GM23338 (cell line): ENCODE measurements at regions not wholly inside any gene's neighbourhood (a gene's known extent, or its start where the extent isn't known, plus 50 kb on each side); places are given as distances from the start of the nearest gene placed in this dataset.

Source experiments
- ATAC-seq: fragments of 200-7000 bp; cut with Tn5 transposase; 3 replicates; pipeline ENCODE4 v1.9.1; 2020
- DNase-seq: peaks from one replicate; pipeline ENCODE4 v3.0.0-alpha.2; 2015; ENCODE audit warnings: low spot score
- H2AFZ ChIP-seq: fragments of 200-600 bp; sonication (generic); 2 replicates; pipeline ENCODE4 v1.8.0; 2016; ENCODE audit warnings: antibody characterized with exemption, mild to moderate bottlenecking, moderate library complexity
- H3F3A ChIP-seq: fragments of 200-600 bp; sonication (generic); replicated peaks from 2 replicates; pipeline ENCODE4 v1.8.0; 2017; ENCODE audit warnings: antibody characterized with exemption, mixed run types, low read depth
- H3K27ac ChIP-seq: fragments of 200-600 bp; sonication (generic); 2 replicates; pipeline ENCODE4 v1.6.1; 2016; ENCODE audit warnings: low read depth
- H3K27me3 ChIP-seq: fragments of 200-600 bp; sonication (generic); 2 replicates; pipeline ENCODE4 v1.8.0; 2016; ENCODE audit warnings: mild to moderate bottlenecking, mixed run types, moderate library complexity; ENCODE audit not compliant: insufficient read depth
- H3K36me3 ChIP-seq: fragments of 200-600 bp; sonication (generic); 2 replicates; pipeline ENCODE4 v1.8.0; 2016; ENCODE audit warnings: mild to moderate bottlenecking; ENCODE audit not compliant: insufficient read depth
- H3K4me1 ChIP-seq: fragments of 200-600 bp; sonication (generic); 2 replicates; pipeline ENCODE4 v1.8.0; 2016; ENCODE audit warnings: mild to moderate bottlenecking, moderate library complexity; ENCODE audit not compliant: insufficient read depth
- H3K4me2 ChIP-seq: fragments of 200-600 bp; sonication (generic); 2 replicates; pipeline ENCODE4 v1.7.1; 2017; ENCODE audit warnings: mixed run types
- H3K4me3 ChIP-seq: fragments of 200-600 bp; sonication (generic); 2 replicates; pipeline ENCODE4 v1.6.1; 2016; ENCODE audit warnings: mixed run types
- H3K79me2 ChIP-seq: fragments of 200-600 bp; sonication (generic); replicated peaks from 2 replicates; pipeline ENCODE4 v1.8.0; 2017; ENCODE audit warnings: mild to moderate bottlenecking; ENCODE audit not compliant: insufficient read depth
- H3K9me2 ChIP-seq: fragments of 200-600 bp; sonication (generic); 2 replicates; pipeline ENCODE4 v1.8.0; 2017; ENCODE audit not compliant: insufficient read depth
- H4K20me1 ChIP-seq: fragments of 200-600 bp; sonication (generic); replicated peaks from 2 replicates; pipeline ENCODE4 v1.8.0; 2017; ENCODE audit warnings: mild to moderate bottlenecking; ENCODE audit not compliant: insufficient read depth
- H3K27ac Mint-ChIP-seq: 2 replicates; pipeline ENCODE4 v1.8.0; 2020; ENCODE audit warnings: inconsistent platforms, mild to moderate bottlenecking, moderate library complexity, mixed read lengths
- H3K27me3 Mint-ChIP-seq: 3 replicates; pipeline ENCODE4 v1.8.0; 2022; ENCODE audit warnings: low read depth, mild to moderate bottlenecking, moderate library complexity, mixed read lengths, inconsistent platforms; ENCODE audit not compliant: insufficient read depth, poor library complexity
- H3K36me3 Mint-ChIP-seq: 3 replicates; pipeline ENCODE4 v1.8.0; 2021; ENCODE audit warnings: low read depth, mild to moderate bottlenecking, inconsistent platforms, moderate library complexity, mixed read lengths
- H3K4me1 Mint-ChIP-seq: 3 replicates; pipeline ENCODE4 v1.8.0; 2020; ENCODE audit warnings: mild to moderate bottlenecking, inconsistent platforms, mixed read lengths
- H3K4me3 Mint-ChIP-seq: 3 replicates; pipeline ENCODE4 v1.8.0; 2021; ENCODE audit warnings: moderate library complexity, mild to moderate bottlenecking, inconsistent platforms, mixed read lengths
- H3K9me3 Mint-ChIP-seq: 3 replicates; pipeline ENCODE4 v1.8.0; 2020; ENCODE audit warnings: moderate library complexity, mild to moderate bottlenecking, inconsistent platforms, mixed read lengths
- CREB1 ChIP-seq: fragments of 250-450 bp; sonication (Bioruptor Pico); IDR thresholded peaks from 2 replicates; pipeline ENCODE4 v1.5.0; 2020; ENCODE audit warnings: low read depth, mild to moderate bottlenecking, moderate library complexity
- EZH2phosphoT487 ChIP-seq: fragments of 200-600 bp; sonication (generic); IDR thresholded peaks from one replicate; pipeline ENCODE4 v1.8.1; 2018; ENCODE audit warnings: antibody characterized with exemption; ENCODE audit not compliant: unreplicated experiment
- JUNB ChIP-seq: IDR thresholded peaks from one replicate; pipeline ENCODE4 v1.6.1; 2016; ENCODE audit warnings: antibody characterized with exemption; ENCODE audit not compliant: unreplicated experiment
- POLR2AphosphoS5 ChIP-seq: IDR thresholded peaks from 2 replicates; pipeline ENCODE4 v1.6.1; 2016; ENCODE audit warnings: antibody characterized with exemption, low read depth
- REST ChIP-seq: IDR thresholded peaks from one replicate; pipeline ENCODE4 v1.6.1; 2018; ENCODE audit warnings: antibody characterized with exemption; ENCODE audit not compliant: unreplicated experiment
- STAT1 ChIP-seq: IDR thresholded peaks from one replicate; pipeline ENCODE4 v1.6.1; 2016; ENCODE audit warnings: antibody characterized with exemption; ENCODE audit not compliant: unreplicated experiment
- ZNF462 ChIP-seq: fragments of 250-450 bp; sonication (Bioruptor Pico); IDR thresholded peaks from 2 replicates; pipeline ENCODE4 v1.5.0; 2020; ENCODE audit warnings: mild to moderate bottlenecking, moderate library complexity

GRCh38 chr15:69601711-69602504 lies 149.3 kb downstream of the RPLP1 start:
- DNase-seq (no peak), ATAC-seq (no peak)
- Histone ChIP-seq H3F3A (no peaks in the 10 kb centered on the region), H3K4me1 (no peaks in the 10 kb centered on the region), H2AFZ (no peak overlapping the region), H4K20me1 (no peaks in the 10 kb centered on the region), H3K27ac (no peak overlapping the region), H3K79me2 (no peaks in the 10 kb centered on the region), H3K9me2 (0 out of 2 replicates have a peak, but pooled peaks cover 6% of the 10 kb centered on the region), H3K4me2 (no peak overlapping the region), H3K36me3 (no peaks in the 10 kb centered on the region), H3K27me3 (no peaks in the 10 kb centered on the region), H3K4me3 (no peak overlapping the region)
- H3K27me3 Mint-ChIP-seq, result peaks cover 1% of the 10 kb centered on the region
- no peak overlapping the region for H3K4me3 Mint-ChIP-seq
- TF ChIP-seq POLR2AphosphoS5 (no peak), JUNB (no peak), STAT1 (no peak), CREB1 (CRISPR knock-in tag) (no peak), EZH2phosphoT487 (no peak), REST (no peak)
- H3K27ac Mint-ChIP-seq, result no peak overlapping the region
- no peaks in the 10 kb centered on the region for H3K9me3 Mint-ChIP-seq
- H3K36me3 Mint-ChIP-seq, result no peaks in the 10 kb centered on the region
- peaks cover 8% of the 10 kb centered on the region; the same call in 2 of the 3 replicates for H3K4me1 Mint-ChIP-seq

- Mint-ChIP-seq H3K9me3 (no peaks in the 10 kb centered on the region), H3K27me3 (peaks cover 5% of the 10 kb centered on the region), H3K27ac (no peak overlapping the region), H3K4me3 (no peak overlapping the region), H3K4me1 (peaks cover 8% of the 10 kb centered on the region; the same call in 2 of the 3 replicates), H3K36me3 (no peaks in the 10 kb centered on the region)
- Histone ChIP-seq H3K27ac (no peak overlapping the region), H3K36me3 (no peaks in the 10 kb centered on the region), H2AFZ (no peak overlapping the region), H3K4me3 (no peak overlapping the region), H4K20me1 (no peaks in the 10 kb centered on the region), H3K9me2 (peaks cover 12% of the 10 kb centered on the region; the same call in 1 of the 2 replicates), H3F3A (no peaks in the 10 kb centered on the region), H3K4me1 (no peaks in the 10 kb centered on the region), H3K27me3 (no peaks in the 10 kb centered on the region), H3K4me2 (no peak overlapping the region), H3K79me2 (no peaks in the 10 kb centered on the region)
- no peak for ATAC-seq
- no peak for DNase-seq
- TF ChIP-seq CREB1 (CRISPR knock-in tag) (no peak), ZNF462 (CRISPR knock-in tag) (no peak), JUNB (no peak), REST (no peak)
Measured at GRCh38 chr15:69602921-69603320, 150.3 kb downstream of the RPLP1 start.
